ENCODE measurements at regions not wholly inside any gene's neighbourhood (a gene's known extent, or its start where the extent isn't known, plus 50 kb on each side); places are given as distances from the start of the nearest gene placed in this dataset.
"Not testable (repeated sequence)": the region's sequence is repeated elsewhere in the genome, so short reads cannot be mapped to it uniquely, and the experiment has no call there.

DNA sequence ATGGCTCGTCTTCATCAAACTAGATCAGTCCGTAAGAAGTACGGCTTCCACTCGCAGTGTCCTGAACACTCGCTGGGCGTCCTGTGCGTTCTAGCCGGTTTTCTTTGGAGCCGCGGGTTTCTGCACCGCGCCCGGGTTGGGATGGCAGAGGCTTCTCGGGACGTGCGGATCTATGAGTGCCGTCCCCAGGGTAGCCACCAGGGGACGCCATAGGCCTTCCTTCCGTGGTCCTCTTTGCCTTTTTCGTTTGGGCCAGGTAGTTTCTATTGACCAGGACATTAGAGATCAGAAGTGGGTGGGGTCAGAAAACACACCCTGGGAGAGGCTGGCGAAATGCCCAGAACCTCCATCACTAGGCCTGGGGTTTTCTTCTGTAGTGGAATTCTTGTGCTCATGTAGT lies 273.8 kb downstream of the FAM72C start:
- peak; percentile 9 for DNase-seq (ENCODE audit: low spot score)

DNA sequence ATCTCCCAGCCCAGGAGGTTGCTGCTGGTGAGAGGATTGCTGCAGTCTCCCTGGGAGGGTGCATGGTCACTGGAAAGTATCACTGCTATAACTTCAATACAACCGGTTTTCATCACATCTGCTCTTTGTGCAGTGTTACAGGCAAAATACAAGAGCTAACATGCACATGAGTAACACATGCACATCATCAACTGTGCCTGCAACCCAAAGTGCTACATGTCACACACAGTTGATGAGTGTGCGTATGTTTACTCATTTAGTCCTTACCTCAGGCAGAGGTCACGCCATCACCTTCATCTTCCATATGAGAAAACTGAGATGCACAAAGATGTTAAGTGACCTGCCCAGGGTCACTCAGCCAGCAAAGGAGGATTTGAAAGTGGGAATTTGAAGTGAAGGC lies 277.7 kb downstream of the FAM72C start:
- no peak for DNase-seq (ENCODE audit: low spot score)

DNA sequence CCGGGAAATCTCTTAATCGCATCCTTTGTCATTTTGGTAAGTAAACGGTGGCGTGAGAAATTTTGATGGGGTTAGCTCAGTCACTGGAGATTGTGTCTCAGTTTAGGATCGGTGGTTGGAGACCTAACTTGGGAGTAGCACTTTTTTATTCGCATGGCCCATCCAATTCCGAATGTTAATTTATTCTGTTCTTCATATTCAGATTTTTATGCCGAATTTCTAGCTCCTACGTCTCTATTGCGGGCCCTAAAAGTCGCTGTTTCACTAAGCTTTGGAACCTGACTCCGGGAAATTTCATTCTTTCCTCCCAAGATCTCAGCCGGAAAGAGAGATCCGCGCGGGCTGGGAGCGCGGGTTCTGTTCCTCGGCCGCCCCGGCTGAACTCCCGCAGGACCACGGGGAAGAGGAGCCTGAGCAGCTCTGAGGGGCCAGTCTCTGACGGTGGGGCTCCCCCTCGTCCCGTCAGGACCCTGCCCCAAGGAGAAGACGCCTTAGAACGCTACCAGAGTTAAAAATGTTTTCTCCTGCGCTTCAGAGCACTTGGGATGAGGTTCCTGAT lies 279.7 kb downstream of the FAM72C start:
- no peak for DNase-seq (ENCODE audit: low spot score)

DNA sequence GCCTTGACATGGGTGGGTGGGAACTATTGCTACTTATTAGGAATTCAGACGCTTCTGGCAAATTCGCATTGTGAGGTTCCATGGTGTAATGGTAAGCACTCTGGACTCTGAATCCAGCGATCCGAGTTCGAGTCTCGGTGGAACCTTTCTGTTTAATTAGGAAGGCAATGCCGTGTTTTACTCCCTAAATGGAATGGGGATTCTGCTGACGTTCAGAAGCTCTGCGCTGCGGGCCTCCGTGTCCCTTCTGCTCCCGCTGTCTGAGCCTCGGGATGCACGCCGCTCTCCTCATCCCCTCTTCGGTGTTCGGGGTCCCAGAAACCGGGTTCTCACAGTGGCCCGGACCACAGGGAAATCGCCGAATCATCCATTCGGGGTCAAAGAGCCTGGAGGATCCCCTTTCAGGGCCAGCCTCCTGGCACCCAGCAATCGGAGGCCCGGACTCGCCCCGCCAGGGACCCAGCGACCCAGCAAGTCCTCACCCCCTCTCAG lies 280.3 kb downstream of the FAM72C start:
- no peak for DNase-seq (ENCODE audit: low spot score)

DNA sequence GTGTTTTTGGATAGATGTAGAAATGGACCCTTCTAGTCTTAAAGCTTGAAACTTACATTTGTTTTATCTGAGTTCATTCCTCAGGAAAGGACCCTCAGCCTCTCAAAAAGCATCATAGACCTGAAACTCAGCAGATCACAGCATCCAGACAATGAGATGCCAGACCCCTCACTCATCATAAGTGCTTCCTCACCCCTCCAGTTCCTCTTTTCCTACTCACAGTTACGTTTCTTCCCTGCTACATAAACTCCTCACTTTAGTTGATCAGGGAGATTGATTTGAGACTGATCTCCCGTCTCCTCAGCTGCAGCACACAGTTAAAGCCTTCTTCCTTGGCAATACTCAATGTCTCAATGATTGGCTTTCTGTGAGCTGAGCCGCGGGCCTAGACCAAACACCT lies 282.0 kb downstream of the FAM72C start:
- no peak for DNase-seq (ENCODE audit: low spot score)

DNA sequence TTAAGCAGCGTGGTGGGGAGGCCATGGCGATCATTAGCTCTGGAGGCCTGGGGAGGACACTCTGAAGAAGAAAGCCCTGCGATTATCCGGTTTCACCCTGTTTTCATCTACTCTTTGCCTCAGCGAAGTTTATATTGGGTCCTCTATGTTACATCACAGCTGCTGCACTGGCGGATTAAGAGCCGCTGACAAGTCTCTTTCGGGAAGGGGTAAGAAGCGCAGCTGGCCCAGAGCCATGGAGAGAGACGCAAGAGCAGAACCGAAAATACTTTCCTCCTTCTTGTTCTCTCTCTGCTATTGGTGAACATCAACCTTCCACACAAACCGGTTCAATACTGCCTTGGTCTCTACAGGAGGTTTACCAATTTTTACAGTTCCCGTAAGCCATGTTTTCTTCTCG lies 291.5 kb downstream of the FAM72C start:
- no peak for DNase-seq (ENCODE audit: low spot score)

DNA sequence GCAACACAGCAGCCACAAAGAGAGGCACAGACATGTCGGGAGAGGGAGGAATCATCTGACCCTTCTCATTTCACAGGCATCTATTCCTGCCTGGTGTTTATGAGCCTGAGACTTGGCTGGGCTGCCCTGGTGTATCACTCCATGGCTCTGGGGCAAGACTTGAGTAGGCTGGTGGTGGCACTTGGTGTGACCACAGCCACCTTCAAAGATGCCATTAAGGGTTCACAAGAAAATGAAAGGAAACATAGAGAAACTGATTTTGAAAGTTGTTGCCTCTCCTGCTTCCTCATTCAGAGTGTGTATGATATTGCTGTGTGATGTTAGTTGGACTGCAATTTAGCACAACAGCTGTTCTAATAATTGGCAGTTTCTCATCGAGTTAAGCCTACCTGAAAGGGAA lies 298.8 kb downstream of the FAM72C start:
- no peak for DNase-seq (ENCODE audit: low spot score)

DNA sequence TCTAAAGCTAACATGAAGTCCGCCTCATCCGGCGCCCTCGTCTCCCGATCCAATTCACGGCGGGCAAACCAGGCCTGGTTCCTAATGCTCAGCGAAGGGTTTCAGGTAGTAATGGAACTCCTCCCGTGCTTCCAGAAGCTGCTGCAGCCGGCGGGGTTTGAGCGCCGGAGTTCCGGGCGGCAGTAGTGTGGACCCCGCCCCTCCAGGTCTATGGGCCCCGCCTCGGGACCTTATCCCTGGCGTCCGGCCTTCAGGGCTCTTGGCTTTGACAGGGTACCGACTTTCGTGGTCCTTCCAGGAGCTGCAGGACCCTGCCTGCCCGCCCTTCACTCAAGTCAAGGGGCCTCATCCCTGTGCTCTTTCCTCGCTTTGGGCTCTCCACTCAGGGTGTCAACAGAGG lies 304.1 kb downstream of the FAM72C start:
- DNase-seq (ENCODE audit: low spot score): no peak

DNA sequence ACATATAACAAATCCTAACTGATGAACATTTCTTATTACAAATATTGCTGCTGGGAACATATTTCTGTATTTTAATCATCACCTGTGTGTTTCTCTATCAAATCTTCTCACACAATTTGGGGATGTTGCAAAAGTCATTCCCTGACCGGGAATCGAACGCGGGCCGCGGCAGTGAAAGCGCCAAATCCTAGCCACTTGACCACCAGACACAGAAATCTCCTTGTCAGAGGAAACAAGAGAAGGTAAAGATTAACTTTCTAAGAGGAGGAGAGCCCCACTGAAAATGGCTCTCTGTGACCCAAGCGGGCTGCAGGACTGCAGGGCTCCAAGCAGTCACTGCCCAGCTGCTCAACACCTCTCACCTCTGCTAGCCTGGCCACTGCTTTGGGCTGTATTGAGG lies 304.9 kb downstream of the FAM72C start:
- no peak for DNase-seq (ENCODE audit: low spot score)

DNA sequence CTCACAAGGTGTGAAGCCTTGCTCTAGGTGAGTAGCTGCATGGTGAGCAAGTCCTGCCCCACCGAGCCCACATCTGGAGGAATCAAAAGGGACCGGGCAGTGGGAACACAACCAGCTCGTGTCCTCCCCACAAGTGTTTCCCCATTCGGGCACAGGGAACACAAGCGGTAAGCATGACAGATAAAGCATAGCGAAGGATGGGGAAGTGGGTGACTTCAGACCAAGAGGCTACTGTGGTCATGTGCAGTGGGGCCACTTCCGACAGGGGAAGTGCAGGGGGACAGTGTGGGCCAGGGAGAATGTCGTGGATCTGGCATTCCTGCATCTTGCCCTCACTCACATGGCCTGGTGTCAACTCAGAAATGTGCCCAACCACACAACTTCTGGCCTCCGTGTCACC lies 306.2 kb downstream of the FAM72C start:
- DNase-seq (ENCODE audit: low spot score): peak; percentile 36

DNA sequence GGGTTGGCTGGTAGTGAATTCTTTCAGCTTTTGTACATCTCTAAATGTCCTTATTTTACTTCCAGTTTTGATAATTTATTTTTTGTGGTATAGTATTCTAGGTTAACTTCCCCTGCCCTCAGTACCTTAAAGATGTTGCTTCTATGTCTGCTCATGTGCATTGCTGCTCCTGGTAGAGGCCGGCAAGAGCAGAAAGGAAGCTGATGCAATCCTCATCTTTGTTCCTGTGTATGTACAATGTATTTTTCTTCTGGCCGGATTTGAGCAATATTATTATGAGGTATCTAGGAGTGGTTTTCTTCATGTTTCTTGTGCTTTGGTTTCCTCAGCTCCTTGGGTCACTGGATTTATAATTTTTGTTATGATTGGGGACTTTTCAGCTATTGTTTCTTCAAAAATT lies 308.7 kb downstream of the FAM72C start:
- not testable (repeated sequence) for DNase-seq (ENCODE audit: low spot score)

DNA sequence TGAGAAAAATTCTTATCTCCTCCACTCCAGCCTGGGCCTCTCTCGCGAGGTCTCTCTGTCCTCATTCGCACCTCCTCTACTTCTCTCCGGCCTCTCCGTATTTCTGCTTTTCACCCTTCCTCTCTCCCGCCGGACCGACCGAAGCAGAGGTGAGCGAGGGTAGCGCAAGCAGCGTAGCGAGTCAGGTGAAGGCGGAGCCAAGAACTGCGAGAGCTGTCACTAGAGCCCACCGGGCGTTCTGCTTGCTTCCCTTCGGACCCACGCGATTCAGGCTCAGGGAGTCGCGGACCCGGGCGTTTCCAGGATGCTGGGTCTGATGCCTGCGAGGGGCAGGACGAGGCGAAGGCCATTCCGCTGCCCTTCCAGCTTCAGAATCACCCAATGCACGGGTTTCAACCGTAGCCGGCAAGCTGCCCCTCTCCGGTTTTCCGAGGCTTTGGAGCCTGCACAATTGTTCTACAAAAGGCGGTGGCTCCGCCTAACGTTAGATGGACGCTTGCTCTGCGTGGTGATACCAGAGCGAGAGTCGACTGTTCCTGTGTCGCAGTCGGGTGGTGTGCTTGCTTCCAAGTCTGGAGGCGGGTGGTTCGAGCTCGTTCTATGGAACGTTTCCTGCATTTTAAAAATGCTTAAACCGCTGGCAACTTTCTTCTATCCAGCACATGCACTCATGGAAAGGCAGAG lies 310.2 kb downstream of the FAM72C start:
- DNase-seq (ENCODE audit: low spot score): no peak

DNA sequence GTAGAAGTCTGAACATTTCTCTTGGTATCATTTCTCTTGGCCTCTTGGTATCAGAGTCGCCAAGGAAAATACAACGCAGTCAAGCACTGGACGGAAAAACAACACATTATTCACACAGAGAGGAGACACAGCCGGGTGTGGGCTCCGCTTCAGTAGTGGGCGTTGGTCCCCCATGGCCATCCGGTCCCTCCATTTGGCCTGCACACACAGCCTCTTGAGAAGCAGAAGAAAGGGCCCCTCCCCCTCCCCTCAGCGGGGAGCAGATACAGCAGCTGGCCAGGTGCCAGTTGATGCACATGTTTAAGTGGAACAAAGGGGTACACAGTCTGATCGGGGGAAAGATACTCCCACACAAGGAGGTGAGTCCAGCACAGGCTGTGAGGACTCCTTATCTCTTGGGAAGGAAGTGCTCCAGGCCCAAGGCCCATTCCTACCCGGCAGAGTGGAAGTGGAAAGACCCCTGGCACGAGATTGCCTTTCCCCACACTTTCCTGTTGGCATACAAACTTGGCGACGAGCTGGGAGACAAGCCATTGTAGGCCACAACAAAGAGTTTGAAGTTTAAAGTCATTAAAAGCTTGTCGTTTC lies 311.3 kb downstream of the FAM72C start:
- no peak for DNase-seq (ENCODE audit: low spot score)

DNA sequence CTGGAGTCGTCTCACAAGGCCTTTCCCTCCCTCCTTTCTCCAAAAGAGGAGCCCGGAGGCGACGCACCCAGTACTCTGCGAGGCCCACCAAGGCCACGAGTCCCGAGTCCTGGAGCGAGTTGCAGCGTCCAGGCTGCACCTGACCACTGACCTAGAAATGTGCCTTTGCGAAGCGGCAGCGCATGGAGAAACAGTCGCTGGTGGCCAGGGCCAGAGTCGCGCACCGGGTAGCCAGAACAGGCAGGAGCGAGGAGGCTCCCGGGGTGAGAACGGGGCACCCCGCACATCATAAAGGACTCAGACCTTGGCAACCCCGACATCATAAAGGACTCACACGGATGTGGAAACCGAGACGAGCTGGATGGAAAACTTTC lies 318.4 kb downstream of the FAM72C start:
- DNase-seq (ENCODE audit: low spot score): no peak

DNA sequence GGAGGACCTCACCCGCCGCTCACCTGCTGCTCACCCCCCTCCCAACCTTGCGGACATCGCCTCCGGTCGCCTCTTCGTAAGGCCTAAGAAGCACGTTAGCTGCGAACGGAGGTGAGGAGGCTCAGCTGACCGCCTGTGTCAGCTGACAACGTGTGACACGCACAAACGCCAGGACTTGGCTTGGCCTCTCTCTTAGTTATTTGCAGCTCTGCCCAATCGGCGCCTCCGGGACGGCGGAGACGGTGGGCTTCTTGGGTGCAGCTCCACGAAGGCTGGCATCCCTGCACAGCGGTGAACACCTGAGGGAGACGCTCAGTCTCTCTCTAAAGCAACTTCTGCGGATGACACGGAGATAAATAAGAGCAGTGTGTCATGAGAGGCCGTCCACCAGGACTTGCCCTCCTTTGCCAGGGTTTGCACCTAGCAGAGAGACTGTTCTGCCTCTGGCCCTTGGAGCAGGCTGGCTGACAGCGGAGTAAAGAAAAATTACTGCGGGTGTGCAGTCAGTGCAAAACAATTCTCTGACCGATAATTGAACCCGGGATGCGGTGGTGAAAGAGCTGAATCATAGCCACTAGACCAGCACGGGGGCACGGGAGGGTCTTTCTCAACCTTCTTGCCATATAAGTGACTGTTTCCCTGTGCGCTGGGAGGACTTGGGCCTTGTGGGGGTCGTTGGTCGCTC lies 318.9 kb downstream of the FAM72C start:
- DNase-seq (ENCODE audit: low spot score): no peak

DNA sequence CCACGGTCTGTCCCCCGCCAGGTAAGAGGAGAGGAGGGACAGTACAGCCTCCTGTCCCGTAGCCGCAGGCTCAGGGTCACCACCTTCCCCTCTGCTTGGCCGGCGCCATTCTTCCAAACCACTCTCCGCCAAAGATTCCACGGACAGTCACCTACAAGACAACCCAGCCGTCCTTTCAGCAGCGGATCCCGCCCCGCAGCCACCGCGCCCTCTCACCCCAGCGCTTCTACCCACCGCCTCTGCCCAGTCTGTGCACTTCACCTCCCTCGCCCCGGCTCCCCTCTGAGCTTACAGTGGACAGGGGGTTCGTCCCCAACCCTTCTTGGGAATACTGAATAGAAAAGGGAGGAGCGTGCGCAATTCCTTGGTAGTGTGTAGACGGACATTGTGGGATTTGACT lies 319.6 kb downstream of the FAM72C start:
- no peak for DNase-seq (ENCODE audit: low spot score)

DNA sequence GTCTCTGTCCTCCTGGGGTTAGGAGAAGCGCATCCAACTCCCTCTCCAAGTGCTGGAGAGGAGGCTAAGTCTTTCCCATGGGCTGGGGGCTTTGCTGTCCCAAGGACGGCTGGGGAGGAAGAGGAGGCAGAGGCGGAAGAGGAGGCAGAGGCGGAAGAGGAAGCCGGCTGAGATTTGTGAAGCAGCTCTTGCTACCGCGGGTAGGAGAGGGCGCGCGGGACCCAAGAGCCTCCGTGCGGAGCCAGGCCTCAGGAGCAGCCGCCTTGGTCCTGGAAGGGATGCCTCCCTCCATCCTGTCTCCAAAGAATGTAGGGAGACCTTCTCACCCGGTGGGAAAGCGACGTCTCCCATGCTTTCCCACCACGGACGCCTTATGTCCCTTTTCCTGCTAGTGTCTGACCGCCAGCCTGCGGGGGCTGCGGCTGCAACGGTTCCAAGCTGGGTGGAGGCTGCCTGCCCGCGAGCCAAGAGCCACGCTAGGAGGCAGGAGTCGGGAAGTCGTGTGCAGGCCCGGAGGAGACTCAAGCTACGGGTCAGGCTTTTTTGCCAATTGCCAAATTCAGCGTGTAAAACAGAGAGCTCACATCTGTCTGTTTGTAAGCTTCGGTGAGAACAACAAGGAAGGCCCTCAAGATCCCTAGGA lies 320.3 kb downstream of the FAM72C start:
- no peak for DNase-seq (ENCODE audit: low spot score)

DNA sequence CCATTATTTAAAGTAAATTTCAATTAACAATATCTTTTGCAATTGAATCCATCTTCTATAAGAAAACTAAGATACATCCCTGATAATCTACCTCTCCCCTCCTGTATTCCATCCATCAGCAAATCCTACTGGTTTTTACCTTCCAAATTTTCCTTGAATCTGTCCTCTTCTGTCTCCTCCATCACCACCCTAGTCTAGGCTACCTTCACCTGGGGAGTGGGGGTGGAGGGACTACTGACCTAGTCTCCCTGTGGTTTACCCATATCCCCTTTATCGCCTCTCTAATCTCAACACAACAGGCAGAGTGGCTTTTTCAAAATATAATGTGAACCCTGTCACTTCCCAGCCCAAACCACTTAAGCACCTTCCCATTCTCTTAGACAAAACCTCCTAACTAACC lies 327.8 kb downstream of the FAM72C start:
- DNase-seq (ENCODE audit: low spot score): not testable (repeated sequence)

DNA sequence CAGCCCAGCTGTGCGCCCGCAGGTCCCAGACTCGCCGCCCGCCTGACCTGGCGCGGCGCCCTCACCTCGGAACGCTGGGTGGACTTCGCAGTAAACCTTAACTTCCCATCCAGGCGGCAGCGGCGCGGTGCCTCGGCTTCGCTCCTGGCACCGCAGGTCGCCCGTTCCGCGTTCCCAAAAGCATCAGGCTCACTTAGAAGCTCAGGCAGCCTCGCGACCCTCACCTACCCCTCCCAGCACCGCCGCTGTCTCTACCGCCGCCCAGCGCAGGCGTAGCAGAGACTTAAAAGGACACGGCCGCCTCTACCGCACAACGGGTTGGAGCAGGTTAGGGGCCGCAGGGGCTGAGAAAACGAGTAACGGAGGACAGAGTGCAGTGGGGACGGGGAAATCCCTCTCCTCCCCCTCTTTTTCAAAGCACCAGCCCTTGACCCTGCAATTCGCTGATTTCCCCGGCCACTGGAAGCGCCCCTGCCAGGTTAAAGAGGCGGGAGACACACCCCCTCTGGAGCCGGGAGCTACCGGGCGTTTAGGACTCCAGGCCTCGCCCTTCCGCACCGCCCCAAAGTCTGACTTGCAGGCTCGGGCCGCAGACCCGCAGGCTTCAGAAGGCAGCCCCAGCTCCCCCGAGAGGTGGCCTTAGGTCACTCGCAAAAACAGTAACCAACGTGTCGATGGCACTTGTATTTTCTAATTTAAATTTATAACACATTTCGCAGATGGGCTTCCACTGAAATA lies 328.5 kb downstream of the FAM72C start:
- no peak for DNase-seq (ENCODE audit: low spot score)

DNA sequence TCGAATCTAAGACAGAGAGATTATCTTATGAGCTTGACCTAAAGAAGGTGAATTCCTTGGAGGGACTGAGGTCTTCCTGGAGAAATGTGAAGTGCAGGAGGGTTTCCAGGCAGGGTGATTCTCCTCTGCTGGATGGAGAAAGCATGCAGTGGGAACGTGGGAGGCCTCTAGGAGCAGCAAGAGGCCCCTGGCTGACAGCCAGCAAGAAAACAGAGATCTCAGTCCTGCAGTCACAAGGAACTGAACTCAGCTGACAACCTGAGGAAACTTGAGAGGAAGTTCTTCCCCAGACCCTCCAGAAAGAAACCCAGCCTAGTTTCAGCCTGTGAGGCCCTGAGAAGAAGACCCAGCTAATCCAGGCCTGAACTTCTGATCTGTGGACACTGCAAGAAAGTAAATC lies 345.9 kb downstream of the FAM72C start:
- DNase-seq (ENCODE audit: low spot score): peak; percentile 6

DNA sequence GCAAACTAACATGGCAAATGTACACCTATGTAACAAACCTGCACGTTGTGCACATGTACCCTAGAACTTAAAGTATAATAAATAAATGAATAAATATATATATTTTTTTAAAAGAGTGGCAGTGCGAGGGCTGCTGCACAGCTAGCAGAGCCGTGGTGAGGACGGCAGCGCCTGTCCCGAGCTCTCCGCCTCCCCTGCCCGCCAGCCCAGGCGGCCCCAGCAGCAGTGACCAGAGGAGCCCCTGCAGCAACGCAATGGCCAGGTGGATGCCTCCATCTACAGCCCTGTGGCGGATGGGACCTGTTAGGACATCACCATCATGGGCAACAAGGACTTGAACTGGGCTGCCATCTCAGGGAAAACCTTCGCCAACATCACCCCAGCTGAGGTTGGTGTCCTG lies 351.9 kb downstream of the FAM72C start:
- DNase-seq (ENCODE audit: low spot score): no peak

DNA sequence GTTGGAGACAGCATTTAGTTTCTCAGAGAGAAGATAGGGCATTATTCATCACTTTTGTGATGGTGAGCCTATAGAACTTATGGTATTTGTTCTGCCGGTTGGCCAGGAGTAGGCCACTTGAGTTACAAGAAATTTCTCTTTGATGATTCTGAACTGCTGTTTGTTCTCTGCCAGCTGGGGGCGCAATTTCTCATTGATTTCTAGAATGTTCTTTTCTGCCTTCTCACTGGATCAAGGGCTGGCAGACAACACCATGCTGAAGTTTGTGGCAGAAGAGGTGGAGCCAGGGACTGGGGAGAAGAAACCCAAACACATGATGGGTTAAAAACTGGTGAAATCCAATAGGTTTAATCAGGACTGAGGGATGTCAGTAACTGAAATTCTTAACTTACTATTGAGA lies 360.6 kb downstream of the FAM72C start:
- no peak for DNase-seq (ENCODE audit: low spot score)

Measured in Ammon's horn (tissue), 1 donor.